ENCODE measurements at regions not wholly inside any gene's neighbourhood (a gene's known extent, or its start where the extent isn't known, plus 50 kb on each side); places are given as distances from the start of the nearest gene placed in this dataset.

DNA sequence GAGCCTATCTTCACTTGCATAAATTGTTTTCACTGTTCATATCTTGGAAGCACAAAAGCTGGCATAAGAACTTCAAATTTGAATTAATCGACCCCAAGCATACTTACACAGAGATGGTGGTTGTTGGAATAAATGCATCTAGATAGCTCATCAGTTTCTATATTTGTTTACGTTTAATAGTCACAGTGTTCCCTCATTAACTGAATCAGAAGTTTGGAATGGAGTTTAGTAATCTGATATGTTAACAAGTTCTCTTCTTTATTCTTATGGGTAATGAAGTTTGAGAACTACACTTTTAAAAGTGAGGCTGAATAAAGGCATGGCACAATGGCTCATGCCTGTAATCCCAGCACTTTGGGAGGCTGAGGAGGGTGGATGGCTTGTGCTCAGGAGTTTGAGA, 886.7 kb upstream of the PCDH20 start:
- ChIA-PET POLR2A (no interaction called here), CTCF (interaction anchor here (1.1 kb wide), 1 partner anchor 12 kb away, joined by 3 read pairs; no protein-coding TSS in a partner anchor)
- no peak for TF ChIP-seq CTCF (IDR thresholded peaks at IDR 0.05; ENCODE audit: control extremely low read depth, extremely low read depth, low read depth, missing control alignments)
- DNase-seq (ENCODE audit: extremely low spot score), result no peak

DNA sequence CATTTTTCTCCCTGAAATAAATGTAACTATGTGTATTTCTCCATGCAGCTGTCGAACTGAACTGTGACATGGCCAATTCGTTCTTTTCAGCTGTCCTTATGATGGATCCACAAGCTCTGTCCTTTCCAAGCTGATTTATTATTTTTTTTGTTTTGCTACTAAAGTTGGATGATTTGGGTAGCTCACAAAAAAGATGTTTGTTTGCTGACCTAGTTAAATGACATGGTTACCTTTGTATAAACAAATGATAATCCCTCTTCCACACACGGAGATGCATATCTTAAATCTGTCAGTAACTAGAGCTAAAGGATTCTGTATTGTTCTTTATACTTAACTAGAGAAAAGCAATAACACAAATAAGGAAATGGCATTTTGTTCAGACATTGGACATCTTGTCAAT, 884.3 kb upstream of the PCDH20 start:
- POLR2A ChIA-PET, result no interaction called here
- CTCF ChIA-PET, result interaction anchor here (1.1 to 1.8 kb wide), 4 partner anchors 9 to 87 kb away, joined by 3 to 5 read pairs (median 3); no protein-coding TSS in a partner anchor
- no peak for DNase-seq (ENCODE audit: extremely low spot score)
- no peak for TF ChIP-seq CTCF (IDR thresholded peaks at IDR 0.05; ENCODE audit: control extremely low read depth, extremely low read depth, low read depth, missing control alignments)

DNA sequence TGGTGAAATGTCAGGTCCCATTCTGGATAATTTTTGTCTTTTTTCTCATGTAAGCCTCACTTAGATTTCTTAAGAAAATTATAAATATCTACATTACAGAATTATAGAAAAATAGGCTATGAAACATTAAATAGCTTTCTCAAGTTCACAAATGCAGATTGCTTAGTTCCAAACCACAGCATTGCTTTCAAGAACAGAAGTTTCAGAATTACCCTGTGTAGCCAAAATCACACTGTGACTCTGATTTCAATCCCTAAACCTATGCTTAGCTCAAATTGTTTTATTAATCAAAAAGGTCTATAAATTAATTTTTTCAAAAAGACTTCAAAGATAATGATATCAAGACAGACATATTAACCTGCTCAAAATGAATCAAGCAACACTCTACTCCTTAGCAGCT, 881.2 kb upstream of the PCDH20 start:
- no peak for TF ChIP-seq CTCF (IDR thresholded peaks at IDR 0.05; ENCODE audit: control extremely low read depth, extremely low read depth, low read depth, missing control alignments)
- ChIA-PET POLR2A (no interaction called here), CTCF (interaction anchor here (0.9 kb wide), 1 partner anchor 13 kb away, joined by 3 read pairs; no protein-coding TSS in a partner anchor)
- DNase-seq (ENCODE audit: extremely low spot score), result no peak

DNA sequence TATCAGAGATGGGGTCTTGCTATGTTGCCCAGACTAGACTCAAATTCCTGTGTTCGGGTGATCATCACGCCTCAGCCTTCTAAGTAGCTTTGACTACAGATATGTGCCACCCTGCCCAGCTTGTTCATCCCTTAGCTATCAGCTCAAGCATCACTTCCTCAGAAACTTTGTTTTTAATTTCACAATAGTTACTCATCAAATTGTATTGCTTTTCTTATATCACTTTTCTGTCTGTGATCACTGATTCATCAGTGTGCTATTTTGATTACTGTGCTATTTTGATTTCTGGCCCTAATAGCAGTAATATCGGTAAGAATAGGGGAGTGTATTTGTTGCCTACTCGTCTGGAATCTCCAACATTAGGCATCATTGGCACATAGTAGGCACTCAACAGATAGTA, 878.6 kb upstream of the PCDH20 start:
- no peak for DNase-seq (ENCODE audit: extremely low spot score)
- ChIA-PET CTCF (interaction anchor here (1.3 kb wide), 1 partner anchor 11 kb away, joined by 3 read pairs; no protein-coding TSS in a partner anchor), POLR2A (no interaction called here)
- no peak for TF ChIP-seq CTCF (IDR thresholded peaks at IDR 0.05; ENCODE audit: control extremely low read depth, extremely low read depth, low read depth, missing control alignments)

DNA sequence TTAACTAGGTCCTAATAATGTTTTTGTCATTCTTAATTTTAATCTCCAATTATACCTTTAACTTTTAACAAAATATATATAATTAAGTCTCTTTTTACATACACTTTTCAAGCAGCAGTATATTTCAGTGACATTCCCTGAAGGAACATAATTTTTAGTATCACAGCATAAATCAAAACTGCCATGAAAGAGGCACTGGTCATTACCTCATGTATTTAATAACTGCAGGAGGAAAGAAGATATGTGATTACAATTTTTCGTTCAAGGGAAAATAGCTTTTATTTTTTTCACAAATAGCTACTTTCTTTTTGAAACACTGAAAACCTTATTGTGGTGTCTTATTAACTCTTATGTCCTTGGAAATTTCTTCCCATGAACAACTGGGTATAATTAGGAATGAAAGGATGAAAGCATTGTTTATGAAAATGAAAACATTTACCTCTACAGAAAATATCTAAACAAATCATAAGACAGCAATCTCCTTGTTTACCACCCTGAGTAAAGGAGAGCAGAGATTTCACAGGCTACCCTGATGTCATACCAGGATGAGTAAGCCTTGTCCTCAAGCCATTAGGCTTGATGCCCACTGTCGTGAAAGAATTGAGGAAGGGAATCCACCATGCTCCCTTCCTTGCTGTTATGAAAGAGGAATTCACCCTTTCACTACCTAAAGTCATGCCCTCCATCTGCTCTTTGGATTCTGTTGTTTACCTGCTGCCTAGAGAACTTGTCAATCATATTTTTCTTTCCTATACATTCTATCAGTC, 877.2 kb upstream of the PCDH20 start:
- ChIA-PET POLR2A (no interaction called here), CTCF (no interaction called here)
- no peak for TF ChIP-seq CTCF (IDR thresholded peaks at IDR 0.05; ENCODE audit: control extremely low read depth, extremely low read depth, low read depth, missing control alignments)
- DNase-seq (ENCODE audit: extremely low spot score), result no peak

GRCh38 chr13:62290542-62290941, 874.9 kb upstream of the PCDH20 start:
- no peak for DNase-seq (ENCODE audit: extremely low spot score)
- ChIA-PET POLR2A (no interaction called here), CTCF (no interaction called here)
- TF ChIP-seq CTCF (IDR thresholded peaks at IDR 0.05; ENCODE audit: control extremely low read depth, extremely low read depth, low read depth, missing control alignments), result no peak
